ENCODE measurements at regions not wholly inside any gene's neighbourhood (a gene's known extent, or its start where the extent isn't known, plus 50 kb on each side); places are given as distances from the start of the nearest gene placed in this dataset.
A peak's percentile ranks its signal among the peaks of the same experiment; 100 is the strongest.

- in situ Hi-C loops (cut with MboI; ENCODE audit: low pct_unique_long_range_greater_than_20kb, low sequenced_read_pairs, unreplicated experiment): no loop called here
- DNase-seq (ENCODE audit: low spot score): no peak
- no peak for TF ChIP-seq CTCF (IDR thresholded peaks at IDR 0.05; ENCODE audit: extremely low read depth, insufficient read depth, missing control alignments)
Measured at GRCh38 chr11:36837831-36838437, 239.9 kb upstream of the RAG2 start.

GRCh38 chr11:36825251-36825650 is 227.2 kb upstream of the RAG2 start:
- in situ Hi-C loops (cut with MboI; ENCODE audit: low pct_unique_long_range_greater_than_20kb, low sequenced_read_pairs, unreplicated experiment): no loop called here
- no peak for DNase-seq (ENCODE audit: low spot score)
- TF ChIP-seq CTCF (IDR thresholded peaks at IDR 0.05; ENCODE audit: extremely low read depth, insufficient read depth, missing control alignments): no peak

GRCh38 chr11:36824349-36824748 is 226.3 kb upstream of the RAG2 start:
- no peak for TF ChIP-seq CTCF (IDR thresholded peaks at IDR 0.05; ENCODE audit: extremely low read depth, insufficient read depth, missing control alignments)
- no peak for DNase-seq (ENCODE audit: low spot score)
- in situ Hi-C loops (cut with MboI; ENCODE audit: low pct_unique_long_range_greater_than_20kb, low sequenced_read_pairs, unreplicated experiment): no loop called here

GRCh38 chr11:36822829-36823228 is 224.8 kb upstream of the RAG2 start:
- no peak for DNase-seq (ENCODE audit: low spot score)
- in situ Hi-C loops (cut with MboI; ENCODE audit: low pct_unique_long_range_greater_than_20kb, low sequenced_read_pairs, unreplicated experiment): no loop called here
- no peak for TF ChIP-seq CTCF (IDR thresholded peaks at IDR 0.05; ENCODE audit: extremely low read depth, insufficient read depth, missing control alignments)

- peak; percentile 40 for TF ChIP-seq CTCF (IDR thresholded peaks at IDR 0.05; ENCODE audit: extremely low read depth, insufficient read depth, missing control alignments)
- in situ Hi-C loops (cut with MboI; ENCODE audit: low pct_unique_long_range_greater_than_20kb, low sequenced_read_pairs, unreplicated experiment): no loop called here
- DNase-seq (ENCODE audit: low spot score): no peak
Measured at GRCh38 chr11:36818410-36818809, 220.4 kb upstream of the RAG2 start.

GRCh38 chr11:36817336-36817965 is 219.4 kb upstream of the RAG2 start:
- in situ Hi-C loops (cut with MboI; ENCODE audit: low pct_unique_long_range_greater_than_20kb, low sequenced_read_pairs, unreplicated experiment): no loop called here

More at GRCh38 chr11:36817336-36817965, 219.4 kb upstream of the RAG2 start:
- no peak for DNase-seq (ENCODE audit: low spot score)
- no peak for TF ChIP-seq CTCF (IDR thresholded peaks at IDR 0.05; ENCODE audit: extremely low read depth, insufficient read depth, missing control alignments)
